NCI-H345 treated with DMSO at 0.1 percent for 48 hours (cell line): ENCODE measurements at regions not wholly inside any gene's neighbourhood (a gene's known extent, or its start where the extent isn't known, plus 50 kb on each side); places are given as distances from the start of the nearest gene placed in this dataset.
"Not testable (repeated sequence)": the region's sequence is repeated elsewhere in the genome, so short reads cannot be mapped to it uniquely, and the experiment has no call there.

ENCODE experiments used
- DNase-seq: peaks from one replicate; lab custom pipeline; 2025; ENCODE audit not compliant: unreplicated experiment; lab: John Stamatoyannopoulos, UW

- no peak for DNase-seq
Observed at GRCh38 chr14:21867541-21867940, 193.9 kb upstream of the OR4E1 start.

- no peak for DNase-seq
Observed at GRCh38 chr14:21866479-21866878, 192.9 kb upstream of the OR4E1 start.

GRCh38 chr14:21863289-21863688 lies 189.7 kb upstream of the OR4E1 start:
- DNase-seq = no peak

DNA sequence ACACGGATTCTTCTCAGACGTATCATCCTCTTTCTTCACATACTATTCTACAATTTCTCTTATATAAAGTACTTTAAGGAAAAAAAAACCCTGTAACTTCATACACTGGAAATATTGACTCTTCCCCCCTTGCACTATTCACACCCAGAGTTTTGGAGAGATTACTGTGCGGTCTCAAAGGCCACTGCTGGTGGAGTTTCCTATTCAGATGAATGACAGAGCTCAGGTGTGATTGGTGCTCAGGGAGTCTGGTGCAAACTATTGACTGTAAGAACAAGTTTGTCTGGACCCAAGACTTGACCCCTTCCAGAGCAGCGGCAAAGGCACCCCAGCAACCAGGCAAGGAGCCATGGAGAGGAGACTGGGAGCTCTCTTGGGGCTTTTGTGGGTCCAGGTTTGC lies 187.5 kb upstream of the OR4E1 start:
- DNase-seq = no peak

DNA sequence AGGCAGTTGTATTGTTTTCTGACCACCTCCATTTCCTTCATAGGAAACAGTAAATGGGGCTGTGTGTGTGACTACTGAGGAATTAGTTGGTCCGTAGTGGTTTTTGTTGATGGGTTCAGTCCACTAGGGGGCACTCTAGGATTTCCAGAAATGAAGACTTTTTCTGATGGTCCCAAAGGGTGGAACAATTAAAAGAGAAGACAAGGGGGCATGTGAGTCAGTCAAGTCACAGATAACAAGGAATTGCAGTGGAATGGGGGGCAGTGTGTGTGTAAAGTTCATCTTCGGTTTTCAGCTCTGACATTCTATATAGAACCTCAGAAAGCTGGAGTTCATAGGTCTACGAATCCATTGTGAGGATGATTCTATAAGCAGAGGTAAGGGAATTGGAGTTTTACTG lies 186.6 kb upstream of the OR4E1 start:
- no peak for DNase-seq

GRCh38 chr14:21852775-21853174 lies 179.2 kb upstream of the OR4E1 start:
- DNase-seq = no peak

DNA sequence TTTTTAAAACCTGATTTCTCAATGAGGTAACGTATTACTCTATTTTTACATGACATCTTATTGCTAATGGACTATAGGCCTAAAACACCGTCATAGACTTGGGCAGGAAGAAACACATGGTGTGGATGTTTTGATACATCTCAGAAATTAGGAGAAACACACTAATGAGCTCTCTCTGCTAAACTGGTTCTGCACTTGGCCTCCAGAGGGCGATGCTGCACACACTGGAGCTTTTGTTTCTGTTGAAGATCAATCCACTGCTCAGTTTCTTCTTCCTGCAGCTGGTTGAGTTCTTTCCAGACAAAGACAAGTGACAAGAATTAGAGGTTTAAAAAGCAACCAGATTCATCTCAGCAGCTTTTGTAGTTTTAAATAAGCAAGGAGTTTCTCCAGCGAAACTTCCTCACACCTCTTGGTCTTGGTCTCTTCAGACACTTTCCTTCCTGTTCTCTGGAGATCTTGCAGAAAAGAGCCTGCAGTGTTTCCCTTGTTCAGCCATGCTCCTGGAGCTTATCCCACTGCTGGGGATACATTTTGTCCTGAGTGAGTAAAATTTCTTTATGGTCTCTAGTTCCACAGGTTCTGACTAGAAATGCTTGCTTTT lies 178.5 kb upstream of the OR4E1 start:
- DNase-seq = no peak

DNA sequence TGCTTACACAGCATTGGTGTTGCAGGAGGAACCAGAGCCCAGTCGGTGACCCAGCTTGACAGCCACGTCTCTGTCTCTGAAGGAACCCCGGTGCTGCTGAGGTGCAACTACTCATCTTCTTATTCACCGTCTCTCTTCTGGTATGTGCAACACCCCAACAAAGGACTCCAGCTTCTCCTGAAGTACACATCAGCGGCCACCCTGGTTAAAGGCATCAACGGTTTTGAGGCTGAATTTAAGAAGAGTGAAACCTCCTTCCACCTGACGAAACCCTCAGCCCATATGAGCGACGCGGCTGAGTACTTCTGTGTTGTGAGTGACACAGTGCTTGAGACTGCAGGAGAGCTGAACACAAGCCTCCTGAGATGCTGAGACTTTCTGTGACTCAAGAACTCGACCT lies 173.3 kb upstream of the OR4E1 start:
- not testable (repeated sequence) for DNase-seq

DNA sequence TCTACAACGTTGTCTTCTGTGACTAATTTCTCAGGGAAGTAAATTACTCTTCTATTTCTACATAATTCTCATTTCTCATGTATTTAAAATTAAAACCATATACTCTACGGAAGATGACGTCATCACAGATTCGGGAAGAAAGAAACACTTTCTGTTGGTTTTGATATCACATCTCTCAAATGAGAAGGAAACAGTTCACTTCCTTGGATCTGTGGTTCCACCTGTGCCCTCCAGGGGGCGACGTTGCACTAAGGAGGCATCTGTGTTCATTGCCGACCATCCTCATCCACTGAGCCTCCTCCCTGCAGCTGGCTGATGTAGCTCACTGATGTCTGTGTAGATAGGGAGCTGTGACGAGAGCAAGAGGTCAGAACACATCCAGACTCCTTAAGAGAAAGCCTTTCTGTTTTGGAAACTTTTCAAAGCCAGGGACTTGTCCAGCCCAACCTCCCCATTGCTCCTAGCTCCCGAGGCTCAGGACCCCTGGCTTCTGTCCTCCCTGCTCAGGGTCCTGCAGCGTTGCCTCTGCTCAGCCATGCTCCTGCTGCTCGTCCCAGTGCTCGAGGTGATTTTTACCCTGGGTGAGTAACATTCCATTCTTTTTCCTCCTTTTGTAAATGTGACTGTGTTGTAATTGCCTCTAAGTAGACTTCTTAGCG lies 172.7 kb upstream of the OR4E1 start:
- DNase-seq = no peak

GRCh38 chr14:21840765-21841164 lies 167.1 kb upstream of the OR4E1 start:
- DNase-seq = no peak

DNA sequence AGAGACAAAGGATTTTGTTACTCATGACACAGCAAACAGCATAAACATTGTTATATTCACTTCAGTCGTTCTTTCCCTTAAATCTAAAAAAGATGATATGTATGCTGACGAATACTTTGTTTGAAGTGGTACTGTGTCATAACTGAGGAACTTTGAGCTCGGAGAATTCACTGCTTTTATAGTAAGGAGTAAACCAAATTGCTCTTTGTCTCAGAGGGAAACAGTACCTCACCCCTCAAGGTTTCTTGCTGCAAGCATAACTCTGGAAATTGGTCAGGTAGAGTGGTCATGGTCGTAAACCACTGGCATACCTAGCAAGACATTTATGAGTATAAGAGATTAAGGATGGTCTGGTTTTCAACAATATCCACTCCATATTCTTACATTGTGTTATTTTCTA lies 160.2 kb upstream of the OR4E1 start:
- DNase-seq = no peak

DNA sequence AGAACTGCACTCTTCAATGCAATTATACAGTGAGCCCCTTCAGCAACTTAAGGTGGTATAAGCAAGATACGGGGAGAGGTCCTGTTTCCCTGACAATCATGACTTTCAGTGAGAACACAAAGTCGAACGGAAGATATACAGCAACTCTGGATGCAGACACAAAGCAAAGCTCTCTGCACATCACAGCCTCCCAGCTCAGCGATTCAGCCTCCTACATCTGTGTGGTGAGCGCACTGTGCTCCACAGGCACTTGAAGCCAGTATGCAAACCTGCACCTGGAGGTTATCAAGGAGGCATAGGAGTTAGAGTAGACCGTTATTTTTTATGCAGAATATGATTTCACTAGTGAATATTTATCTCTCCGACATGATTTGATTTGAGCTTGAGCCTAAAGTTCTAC lies 152.2 kb upstream of the OR4E1 start:
- no peak for DNase-seq

DNA sequence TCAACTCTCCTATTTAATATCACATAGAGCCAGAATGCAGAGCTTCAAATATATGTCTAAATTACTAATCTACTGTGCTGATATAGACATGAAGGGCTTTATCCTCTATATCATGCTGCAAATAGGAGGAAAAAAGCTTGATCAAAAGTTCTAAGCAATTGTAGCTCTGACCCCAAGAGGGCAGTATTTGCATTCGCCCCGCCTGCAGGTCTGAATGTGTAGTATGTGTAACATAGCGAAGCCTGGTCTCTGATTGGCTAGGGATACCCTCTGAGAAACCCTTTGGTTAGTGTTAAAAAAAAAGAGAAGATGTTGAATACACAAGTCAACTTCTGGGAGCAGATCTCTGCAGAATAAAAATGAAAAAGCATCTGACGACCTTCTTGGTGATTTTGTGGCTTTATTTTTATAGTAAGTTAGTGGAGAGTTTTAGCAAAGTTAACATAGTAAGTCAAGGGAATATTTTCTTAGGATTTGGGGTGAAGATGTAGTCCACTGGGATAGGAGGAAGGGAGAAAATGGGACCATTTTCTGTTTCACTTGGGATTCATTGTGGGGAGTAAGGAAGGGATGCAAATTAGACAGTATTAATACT lies 151.6 kb upstream of the OR4E1 start:
- DNase-seq = no peak

- no peak for DNase-seq
Observed at GRCh38 chr14:21822109-21822508, 148.5 kb upstream of the OR4E1 start.

- DNase-seq = no peak
Observed at GRCh38 chr14:21820631-21821030, 147.0 kb upstream of the OR4E1 start.

DNA sequence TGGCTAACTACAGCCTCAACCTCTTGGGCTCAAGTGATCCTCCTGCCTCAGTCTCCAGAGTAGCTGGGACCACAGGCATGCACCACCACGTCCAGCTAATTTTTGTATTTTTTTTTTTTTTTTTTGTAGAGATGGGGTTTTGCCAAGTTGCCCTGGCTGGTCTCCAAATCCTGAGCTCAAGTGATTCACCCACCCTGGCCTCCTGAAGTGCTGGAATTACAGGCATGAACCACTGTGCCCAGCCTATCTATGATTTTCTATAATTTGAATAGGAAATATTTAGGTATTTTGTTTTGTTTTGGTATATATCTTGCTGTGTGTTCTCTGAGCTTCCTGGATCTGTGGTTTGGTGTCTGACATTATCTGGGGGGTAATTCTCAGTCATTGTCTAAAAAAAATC lies 146.3 kb upstream of the OR4E1 start:
- DNase-seq = not testable (repeated sequence)

GRCh38 chr14:21817010-21817409 lies 143.4 kb upstream of the OR4E1 start:
- DNase-seq = not testable (repeated sequence)

- no peak for DNase-seq
Observed at GRCh38 chr14:21807975-21808374, 134.4 kb upstream of the OR4E1 start.

DNA sequence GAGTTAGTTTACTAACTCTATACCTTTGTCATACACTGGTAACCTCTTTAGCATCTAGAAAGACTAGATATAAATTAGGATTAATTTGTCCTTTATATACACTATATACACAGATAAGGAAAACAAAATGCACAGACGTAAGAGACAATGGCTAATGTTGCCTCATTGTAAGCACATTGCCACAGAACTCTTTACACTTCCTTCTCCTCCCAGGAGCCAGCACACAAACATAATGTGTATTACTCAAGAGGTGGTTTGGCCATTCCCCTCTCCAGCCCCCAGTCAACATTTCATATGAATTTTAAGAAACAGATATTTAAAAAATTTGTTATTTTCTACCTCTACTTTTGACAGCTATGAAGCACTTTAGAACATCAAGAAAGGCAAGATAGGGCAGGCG lies 131.4 kb upstream of the OR4E1 start:
- no peak for DNase-seq

DNA sequence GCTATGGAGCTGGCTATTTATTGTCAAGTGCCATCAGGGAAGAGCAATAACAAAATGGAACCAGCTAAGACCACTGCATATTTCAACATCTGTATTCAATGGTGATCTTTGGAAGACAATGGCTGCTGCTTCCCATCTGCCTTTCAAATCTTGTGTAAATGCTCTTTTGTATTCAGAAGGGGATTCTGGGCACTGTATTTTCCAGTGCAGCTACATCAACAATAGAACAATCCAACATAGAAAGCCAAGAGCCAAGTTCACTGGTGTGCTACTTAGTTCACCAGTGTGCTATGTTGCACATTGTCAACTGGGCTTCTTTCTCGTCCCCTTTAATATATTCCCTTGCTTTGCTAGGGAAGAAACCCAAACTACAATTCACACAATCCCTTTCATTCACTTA lies 128.8 kb upstream of the OR4E1 start:
- DNase-seq = no peak

DNA sequence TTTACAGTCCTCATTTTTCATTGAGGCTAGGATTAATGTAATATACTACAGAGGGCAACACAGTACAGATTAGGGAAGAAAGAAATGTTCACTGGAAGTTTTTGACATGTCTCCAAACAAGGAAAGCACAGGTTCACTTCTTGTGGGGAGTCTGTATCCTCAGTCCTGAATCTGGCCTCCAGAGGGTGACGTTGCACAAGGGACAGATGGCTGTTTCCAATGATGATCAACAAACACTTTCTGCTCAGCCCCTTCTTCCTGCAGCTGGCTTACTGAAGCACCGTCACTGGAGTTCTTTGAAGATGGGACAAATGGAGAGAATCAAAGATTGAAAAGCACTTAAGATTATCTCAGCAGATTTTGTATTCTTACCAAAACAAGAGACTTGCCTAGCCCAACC lies 123.3 kb upstream of the OR4E1 start:
- no peak for DNase-seq

DNA sequence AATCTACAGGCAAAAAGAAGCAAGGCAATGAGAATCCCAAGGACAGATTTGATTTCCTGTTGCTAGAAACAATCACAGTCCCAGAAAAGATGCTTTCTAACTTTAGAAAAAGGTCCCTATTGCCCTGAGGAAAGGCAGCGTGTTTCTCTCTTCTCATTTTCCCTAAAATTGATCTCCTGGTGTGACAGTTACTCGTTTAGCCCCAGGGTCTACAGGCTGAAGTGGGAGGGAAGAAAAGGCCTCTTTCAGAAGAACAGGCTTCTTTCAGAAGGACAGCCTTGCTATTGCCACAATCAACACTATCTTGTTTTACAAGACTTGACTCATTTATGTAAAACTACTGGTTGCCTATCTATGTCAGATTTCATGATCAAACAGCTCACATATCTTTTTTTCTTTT lies 121.8 kb upstream of the OR4E1 start:
- no peak for DNase-seq

- no peak for DNase-seq
Observed at GRCh38 chr14:21791749-21792148, 118.1 kb upstream of the OR4E1 start.
